BE2C (cell line): ENCODE measurements at regions not wholly inside any gene's neighbourhood (a gene's known extent, or its start where the extent isn't known, plus 50 kb on each side); places are given as distances from the start of the nearest gene placed in this dataset.
"Not testable (repeated sequence)": the region's sequence is repeated elsewhere in the genome, so short reads cannot be mapped to it uniquely, and the experiment has no call there.

ENCODE experiments used
- DNase-seq: peaks from one replicate; pipeline ENCODE4 v3.0.0-alpha.2; 2020
- H3K27me3 ChIP-seq: fragments of 250-450 bp; sonication (Bioruptor Pico); 2 replicates; pipeline ENCODE4 v1.5.1; 2020; ENCODE audit warnings: mild to moderate bottlenecking
- H3K36me3 ChIP-seq: fragments of 250-450 bp; sonication (Bioruptor Pico); 2 replicates; pipeline ENCODE4 v1.5.1; 2020; ENCODE audit warnings: mild to moderate bottlenecking
- H3K4me1 ChIP-seq: fragments of 250-450 bp; sonication (Bioruptor Pico); 2 replicates; pipeline ENCODE4 v1.5.1; 2020
- H3K4me3 ChIP-seq: 2 replicates; pipeline ENCODE4 v1.5.1; 2011; ENCODE audit warnings: low read depth, low read length
- H3K9me3 ChIP-seq: fragments of 250-450 bp; sonication (Bioruptor Pico); 2 replicates; pipeline ENCODE4 v1.5.1; 2020
- TF ChIP-seq, protein P1 (sequence below): IDR thresholded peaks from 2 replicates; pipeline ENCODE4 v1.5.1; 2012; ENCODE audit warnings: mild to moderate bottlenecking, low read depth, low read length

DNA sequence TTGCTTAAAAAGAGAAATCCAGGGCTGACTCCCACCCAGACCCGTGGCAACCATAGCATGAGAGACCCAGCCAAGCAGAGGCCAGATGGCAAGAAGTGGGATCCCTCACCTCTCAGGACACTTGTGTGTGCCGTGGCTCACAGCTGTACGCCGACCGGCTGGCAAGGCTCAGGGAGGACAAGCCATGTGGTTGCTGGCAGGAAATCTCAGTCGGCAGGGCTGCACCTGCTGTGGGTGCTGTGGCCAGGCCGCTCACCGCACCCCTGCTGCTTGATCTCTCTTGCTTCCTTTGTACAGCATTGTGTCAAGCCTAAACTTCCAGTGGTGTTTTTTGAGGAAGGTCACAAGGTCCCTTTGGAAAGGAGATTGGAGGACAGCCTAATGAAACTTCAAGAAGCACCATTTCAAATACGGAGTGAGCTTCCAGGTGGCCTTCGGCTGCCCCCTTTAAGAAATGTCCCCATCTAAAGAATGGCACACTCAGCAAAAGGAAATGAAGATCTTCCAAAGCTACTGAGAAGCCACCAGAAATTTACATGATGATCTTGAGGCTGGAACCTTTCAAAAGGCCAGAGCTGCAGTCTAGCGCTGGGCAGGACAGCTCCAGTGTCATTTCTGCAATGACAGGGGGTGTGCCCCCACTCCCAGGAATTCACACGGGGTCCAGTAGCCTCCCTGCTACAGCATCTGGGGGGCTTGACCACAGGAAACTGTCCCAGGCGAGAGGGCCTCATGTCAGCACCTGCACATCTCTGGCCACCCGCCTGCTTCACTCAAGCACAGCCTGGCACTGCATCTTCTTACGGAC lies 409.0 kb upstream of the MGMT start:
- TF ChIP-seq, protein P1, sequence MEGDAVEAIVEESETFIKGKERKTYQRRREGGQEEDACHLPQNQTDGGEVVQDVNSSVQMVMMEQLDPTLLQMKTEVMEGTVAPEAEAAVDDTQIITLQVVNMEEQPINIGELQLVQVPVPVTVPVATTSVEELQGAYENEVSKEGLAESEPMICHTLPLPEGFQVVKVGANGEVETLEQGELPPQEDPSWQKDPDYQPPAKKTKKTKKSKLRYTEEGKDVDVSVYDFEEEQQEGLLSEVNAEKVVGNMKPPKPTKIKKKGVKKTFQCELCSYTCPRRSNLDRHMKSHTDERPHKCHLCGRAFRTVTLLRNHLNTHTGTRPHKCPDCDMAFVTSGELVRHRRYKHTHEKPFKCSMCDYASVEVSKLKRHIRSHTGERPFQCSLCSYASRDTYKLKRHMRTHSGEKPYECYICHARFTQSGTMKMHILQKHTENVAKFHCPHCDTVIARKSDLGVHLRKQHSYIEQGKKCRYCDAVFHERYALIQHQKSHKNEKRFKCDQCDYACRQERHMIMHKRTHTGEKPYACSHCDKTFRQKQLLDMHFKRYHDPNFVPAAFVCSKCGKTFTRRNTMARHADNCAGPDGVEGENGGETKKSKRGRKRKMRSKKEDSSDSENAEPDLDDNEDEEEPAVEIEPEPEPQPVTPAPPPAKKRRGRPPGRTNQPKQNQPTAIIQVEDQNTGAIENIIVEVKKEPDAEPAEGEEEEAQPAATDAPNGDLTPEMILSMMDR = no peak
- Histone ChIP-seq H3K9me3 (no peaks in the 10 kb centered on the region), H3K4me1 (peaks cover 13% of the 10 kb centered on the region), H3K27me3 (no peaks in the 10 kb centered on the region), H3K36me3 (no peaks in the 10 kb centered on the region), H3K4me3 (no peak overlapping the region)
- no peak for DNase-seq

- Histone ChIP-seq H3K4me1 (peaks cover 16% of the 10 kb centered on the region), H3K4me3 (no peak overlapping the region), H3K27me3 (no peaks in the 10 kb centered on the region), H3K36me3 (no peaks in the 10 kb centered on the region), H3K9me3 (no peaks in the 10 kb centered on the region)
- DNase-seq = no peak
- TF ChIP-seq, protein P1 = no peak
These were observed 408.3 kb upstream of the MGMT start for GRCh38 chr10:129058664-129059155.

GRCh38 chr10:129059977-129060376 lies 407.1 kb upstream of the MGMT start:
- Histone ChIP-seq H3K9me3 (no peaks in the 10 kb centered on the region), H3K27me3 (no peaks in the 10 kb centered on the region), H3K4me3 (no peak overlapping the region), H3K4me1 (peaks cover 14% of the 10 kb centered on the region), H3K36me3 (no peaks in the 10 kb centered on the region)
- DNase-seq = no peak
- TF ChIP-seq, protein P1 = no peak

DNA sequence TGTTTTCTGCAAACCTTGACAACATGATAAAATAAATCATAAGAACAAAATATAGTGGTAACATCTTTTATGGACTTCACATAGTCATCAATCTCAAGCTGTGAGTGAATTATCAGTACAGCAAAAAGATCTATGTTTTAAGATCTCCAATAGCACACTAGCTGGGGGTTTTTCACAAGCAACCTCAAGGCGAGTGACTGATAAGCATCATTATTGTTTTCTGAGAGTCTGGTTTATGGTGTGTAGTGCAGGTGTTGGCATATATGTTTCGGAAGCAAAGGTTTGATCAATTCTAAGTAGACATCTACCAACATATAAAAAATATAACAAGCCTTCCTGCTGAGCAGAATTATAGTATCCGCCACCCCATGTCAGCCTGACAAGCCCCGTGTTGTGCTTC lies 403.8 kb upstream of the MGMT start:
- peaks cover 5% of the 10 kb centered on the region; the same call in 1 of the 2 replicates for H3K4me1 ChIP-seq
- DNase-seq = no peak
- TF ChIP-seq, protein P1 = no peak
- no peaks in the 10 kb centered on the region for H3K27me3 ChIP-seq
- H3K9me3 ChIP-seq = no peaks in the 10 kb centered on the region
- H3K4me3 ChIP-seq = no peak overlapping the region
- no peaks in the 10 kb centered on the region for H3K36me3 ChIP-seq

DNA sequence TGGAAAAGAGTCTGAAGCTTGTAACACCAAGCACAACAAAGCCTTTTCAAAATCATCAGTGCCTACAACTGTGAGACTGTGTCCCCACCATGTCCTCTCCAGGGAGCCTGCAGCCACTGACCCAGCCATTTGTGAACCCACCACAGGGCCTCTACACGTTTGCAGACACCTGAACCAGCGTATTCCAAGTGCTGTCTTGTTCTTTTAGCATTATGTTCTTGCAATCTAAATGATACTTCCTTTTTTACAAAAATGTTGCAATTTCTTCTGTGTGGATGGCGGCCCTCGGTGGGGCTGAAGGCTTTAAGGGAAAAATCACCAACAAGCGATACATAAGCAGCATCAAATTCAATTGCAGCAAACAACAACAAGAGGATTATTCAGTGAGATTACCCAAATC lies 403.2 kb upstream of the MGMT start:
- no peak overlapping the region for H3K4me3 ChIP-seq
- peaks cover 5% of the 10 kb centered on the region; the same call in 1 of the 2 replicates for H3K4me1 ChIP-seq
- no peaks in the 10 kb centered on the region for H3K27me3 ChIP-seq
- TF ChIP-seq, protein P1 = no peak
- DNase-seq = no peak
- no peaks in the 10 kb centered on the region for H3K9me3 ChIP-seq
- no peaks in the 10 kb centered on the region for H3K36me3 ChIP-seq

GRCh38 chr10:129066529-129066928 lies 400.5 kb upstream of the MGMT start:
- H3K4me3 ChIP-seq, H3K9me3 ChIP-seq, H3K27me3 ChIP-seq, DNase-seq, H3K36me3 ChIP-seq, H3K4me1 ChIP-seq: not testable (repeated sequence)

DNA sequence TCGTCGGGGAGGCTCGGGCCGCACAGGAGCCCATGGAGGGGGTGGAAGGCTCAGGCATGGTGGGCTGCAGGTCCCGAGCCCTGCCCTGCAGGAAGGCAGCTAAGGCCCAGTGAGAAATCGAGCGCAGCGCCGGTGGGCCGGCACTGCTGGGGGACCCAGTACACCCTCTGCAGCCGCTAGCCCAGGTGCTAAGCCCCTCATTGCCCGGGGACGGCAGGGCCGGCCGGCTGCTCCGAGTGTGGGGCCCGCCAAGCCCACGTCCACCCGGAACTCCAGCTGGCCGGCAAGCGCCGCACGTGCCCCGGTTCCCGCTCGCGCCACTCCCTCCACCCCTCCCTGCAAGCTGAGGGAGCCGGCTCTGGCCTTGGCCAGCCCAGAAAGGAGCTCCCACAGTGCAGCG lies 395.6 kb upstream of the MGMT start:
- H3K4me1 ChIP-seq, H3K27me3 ChIP-seq, H3K4me3 ChIP-seq, H3K36me3 ChIP-seq, H3K9me3 ChIP-seq, DNase-seq: not testable (repeated sequence)
